ENCODE measurements at regions not wholly inside any gene's neighbourhood (a gene's known extent, or its start where the extent isn't known, plus 50 kb on each side); places are given as distances from the start of the nearest gene placed in this dataset.
A peak's percentile ranks its signal among the peaks of the same experiment; 100 is the strongest.

DNA sequence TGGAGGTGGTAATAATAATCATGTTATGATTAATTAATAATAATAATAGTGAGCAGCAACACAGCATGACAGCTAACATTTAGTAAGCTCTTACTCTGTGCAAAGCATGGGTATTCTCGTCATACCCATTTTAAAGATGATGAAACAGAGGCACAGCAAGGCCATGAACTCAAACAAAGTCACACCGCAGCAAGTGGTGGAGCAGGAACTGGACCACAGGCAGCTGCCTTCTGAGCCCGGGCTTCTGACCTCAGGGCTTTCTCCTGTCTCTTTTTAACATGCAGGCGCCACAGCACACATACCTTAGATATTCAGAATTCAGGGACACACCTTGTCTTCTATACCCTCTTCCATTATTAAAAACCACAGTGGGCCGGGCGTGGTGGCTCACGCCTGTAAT lies 50.7 kb upstream of the SPATA12 start:
- DNase-seq, result no peak

DNA sequence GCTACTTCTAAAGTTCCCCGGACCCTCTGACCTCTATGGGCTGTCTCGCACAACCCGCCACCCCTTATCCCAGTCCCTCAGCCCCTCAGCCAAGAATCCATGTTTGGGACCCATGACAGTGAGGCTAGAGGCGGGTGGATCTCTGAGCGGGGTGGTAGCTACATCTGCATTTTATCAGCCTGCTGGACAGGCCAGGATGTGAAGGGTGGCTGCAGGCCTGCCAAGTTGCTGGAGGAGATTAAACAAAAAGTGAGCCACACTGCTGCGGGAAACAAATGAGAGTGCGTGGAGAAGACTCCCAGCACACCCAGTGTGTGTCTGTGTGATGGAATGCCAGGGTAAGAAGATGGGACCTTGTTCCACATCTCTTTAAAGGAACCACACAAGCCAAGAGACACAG lies 51.1 kb upstream of the SPATA12 start:
- no peak for DNase-seq

DNA sequence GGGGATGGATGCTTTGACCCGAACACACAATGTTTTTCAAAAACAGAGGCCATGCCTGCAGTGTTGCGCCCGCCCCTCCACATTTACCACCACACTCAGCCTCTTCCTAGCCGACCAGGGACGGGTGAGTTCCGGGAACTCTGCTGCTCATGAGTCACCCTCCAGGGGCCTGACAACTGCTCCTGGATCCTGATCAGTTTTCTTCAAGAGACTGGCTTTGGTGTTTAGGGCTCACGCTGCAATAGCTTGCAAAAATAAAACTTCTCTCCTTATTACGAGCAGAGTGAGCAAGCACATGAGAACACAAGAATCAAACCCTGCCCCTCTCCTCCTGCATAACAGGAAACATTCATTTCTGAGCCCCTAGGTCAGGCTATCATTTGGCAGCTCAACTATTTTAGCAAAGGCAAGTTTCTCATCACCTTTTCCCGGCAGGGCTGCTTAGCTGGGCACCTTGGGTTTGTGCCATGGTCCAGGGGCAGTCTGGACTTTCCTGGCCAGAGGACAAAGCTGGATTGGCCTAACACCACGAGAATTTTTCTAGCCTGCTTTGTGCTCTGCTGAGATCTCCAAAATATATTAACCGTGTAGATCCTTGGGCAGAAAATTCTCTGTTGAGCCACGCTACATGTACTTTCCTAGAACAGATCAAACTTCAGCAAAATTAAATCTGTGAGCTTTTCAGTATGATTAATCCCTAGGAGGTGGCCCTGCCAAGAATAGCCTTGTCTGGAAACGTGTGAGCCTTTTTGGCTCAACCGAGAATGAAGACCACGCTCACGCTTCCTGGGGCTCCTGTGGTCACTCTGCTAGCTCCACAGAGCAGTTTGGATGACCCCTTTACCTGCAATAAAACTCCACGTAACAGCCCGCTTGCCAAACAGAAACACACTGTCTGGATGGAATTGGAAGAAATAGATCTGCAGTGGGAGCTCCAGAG lies 52.7 kb upstream of the SPATA12 start:
- DNase-seq, result peak; percentile 70

DNA sequence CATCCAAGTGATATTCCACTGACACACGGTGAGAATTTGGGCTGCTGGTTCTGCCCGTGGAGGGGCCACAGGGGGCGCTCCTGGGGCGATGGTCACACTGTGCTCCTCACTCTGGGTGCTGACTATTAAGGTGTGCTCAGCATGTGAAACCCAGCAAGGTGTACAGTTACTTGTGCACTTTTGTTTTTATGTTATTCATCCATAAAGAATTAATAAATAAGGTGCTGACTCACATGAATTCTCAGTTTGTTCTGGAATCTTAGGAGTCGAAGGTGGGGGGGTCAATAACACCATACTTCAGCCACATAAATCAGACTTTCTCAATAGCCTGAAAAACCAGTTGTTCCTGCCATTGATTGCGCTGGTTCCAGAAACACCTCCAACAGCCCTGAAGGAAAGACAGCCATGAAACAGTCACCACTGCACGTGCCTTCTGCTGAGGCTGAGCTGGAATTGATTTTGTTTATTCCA lies 53.5 kb upstream of the SPATA12 start:
- no peak for DNase-seq

DNA sequence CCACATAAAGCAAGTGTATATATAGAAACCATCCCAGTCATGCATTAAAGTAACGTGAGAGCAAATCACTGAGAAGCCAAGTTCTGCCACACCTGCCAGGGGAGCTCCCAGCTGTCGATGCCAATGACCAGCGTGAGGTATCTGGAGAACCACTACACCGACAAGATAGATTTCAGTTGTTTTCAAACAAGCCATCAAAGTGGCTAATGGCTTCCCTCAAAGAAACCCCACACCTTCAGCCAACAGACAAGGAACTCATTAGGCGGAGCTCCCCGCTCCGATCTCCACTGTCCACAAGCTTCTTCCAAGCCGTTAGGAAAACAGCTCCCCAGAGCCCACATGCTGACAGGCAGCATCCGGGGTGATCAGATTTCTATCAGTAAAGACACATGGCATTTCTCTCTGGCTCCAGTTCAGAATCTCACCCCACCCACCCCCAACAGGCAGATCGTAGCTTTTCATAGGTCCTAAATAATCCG lies 54.2 kb upstream of the SPATA12 start:
- DNase-seq, result no peak

DNA sequence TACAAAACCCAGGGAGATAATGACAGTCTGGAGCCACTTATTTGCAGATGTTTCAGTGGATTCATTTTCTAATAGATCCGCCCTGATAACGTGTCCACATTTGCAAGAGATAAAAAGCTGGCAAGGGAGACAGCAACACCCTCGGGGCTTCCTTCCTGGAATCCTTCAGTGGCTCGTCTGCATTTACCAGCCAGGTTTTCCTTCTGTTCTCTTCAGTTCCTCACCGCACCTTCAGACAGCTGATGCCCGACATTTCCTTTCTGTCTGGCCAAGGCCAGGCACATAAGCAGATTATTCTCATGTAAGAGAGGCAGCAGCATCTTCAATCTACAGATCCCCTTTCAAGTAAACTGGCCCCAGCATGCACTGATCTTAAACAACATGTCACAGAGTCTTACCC lies 56.2 kb upstream of the SPATA12 start:
- DNase-seq, result no peak

DNA sequence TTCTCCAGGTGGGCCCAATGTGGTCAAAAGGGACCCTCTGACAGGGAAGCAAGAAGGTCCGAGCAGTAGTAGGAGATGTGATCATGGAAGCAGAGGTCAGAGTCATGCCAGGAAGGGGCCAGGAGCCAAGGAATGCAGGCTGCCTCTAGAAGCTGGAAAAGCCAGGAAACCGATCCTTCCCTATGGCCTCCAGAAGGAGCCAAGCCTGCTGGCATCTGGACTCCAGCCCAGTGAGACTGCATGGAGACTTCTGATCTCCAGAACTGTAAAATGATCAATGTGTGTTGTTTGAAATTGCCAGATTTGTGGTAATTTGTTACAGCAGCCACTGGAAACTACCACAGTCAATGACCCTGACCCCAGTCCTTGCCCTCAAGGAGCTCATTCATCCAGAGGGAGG lies 56.8 kb upstream of the SPATA12 start:
- DNase-seq, result no peak

DNA sequence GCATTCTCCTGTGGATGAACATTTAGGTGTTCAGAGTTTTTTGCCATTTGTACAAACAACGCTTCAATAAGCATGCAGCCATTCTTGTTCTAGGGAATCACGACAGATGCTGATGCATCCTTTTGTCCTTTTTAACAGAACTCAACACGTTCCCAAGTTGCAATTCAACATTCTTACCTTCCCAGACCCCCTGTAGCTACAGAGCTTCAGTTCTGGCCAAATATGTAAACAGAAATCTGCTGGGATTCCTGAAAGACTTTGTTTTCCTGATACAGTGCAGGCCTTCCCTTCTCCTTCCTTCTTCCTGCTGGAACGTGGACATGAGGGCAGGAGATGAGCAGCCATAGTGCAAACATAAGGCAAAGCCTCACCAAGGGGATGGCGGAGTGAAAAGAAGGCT lies 59.1 kb upstream of the SPATA12 start:
- no peak for DNase-seq

DNA sequence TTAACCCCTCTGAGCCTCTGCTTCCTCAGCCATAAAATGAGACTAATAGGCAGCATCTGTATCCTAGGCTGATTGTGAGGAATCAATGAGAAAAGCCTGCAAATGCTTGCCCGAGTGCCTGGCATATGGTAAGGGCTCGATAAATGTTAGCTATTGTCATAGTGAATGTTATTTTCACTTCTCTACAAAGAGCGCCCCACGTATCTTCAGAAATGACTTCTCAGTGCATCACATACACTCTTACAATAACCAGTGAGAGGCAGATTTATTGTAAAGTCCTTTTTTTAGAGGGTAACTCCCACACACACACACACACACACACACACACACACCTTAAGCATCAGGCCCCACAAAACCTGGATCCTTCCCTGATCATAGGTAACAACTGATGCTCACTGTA lies 60.5 kb upstream of the SPATA12 start:
- DNase-seq, result no peak

DNA sequence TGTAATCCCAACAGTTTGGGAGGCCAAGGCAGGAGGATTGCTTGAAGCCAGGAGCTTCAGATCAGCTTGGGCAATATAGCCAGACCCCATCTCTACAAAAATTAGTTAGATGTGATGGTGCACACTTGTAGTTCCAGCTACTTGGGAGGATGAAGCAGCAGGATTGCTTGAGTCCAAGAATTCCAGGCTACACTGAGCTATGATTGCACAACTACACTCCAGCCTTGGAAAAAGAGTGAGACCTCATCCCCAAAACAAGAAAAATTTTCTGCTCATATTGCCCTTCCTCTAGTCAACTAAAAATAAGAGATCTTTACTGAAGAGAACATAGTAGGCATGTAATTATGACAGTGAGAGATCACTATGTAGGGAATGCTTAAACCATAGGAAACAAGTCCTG lies 60.9 kb upstream of the SPATA12 start:
- no peak for DNase-seq

DNA sequence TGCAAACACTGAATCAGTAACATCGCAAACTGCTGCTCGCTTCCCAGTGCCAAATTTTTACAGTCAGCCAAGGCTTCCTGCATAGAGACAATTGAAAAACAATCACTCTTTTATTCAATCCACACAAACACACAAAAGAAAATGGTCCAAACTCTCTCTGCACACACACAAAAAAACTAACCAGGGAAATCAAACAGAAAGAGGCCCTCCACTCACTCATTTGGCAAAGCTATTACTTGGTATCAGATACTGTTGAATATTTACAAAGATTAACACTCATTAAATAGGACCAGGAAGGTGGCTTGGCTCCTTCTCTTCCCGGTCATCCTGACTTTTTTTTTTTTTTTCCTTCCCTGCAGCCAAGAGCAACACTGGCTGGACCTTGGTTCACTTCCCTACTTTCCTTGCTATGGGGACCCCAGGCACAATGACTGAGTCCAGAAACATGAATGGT lies 62.4 kb upstream of the SPATA12 start:
- DNase-seq, result no peak

DNA sequence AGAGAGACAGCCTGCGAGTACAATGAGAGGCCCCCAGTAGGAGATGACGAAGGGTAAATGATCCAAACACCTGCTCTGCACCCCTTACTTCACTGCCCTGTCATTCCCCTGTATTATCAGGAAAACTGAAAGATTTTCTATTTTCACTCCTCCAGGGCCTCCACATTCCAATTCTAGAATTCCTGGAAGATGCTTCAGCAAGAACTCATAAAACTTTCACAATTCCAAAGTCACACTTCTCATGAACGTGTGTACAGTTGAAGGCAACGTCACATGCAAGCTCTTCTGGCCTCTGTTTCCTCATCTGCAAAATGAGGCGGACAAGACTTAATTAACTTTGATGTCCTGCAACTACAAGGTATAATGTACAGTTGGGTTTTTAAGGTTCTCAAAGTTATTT lies 62.8 kb upstream of the SPATA12 start:
- no peak for DNase-seq

DNA sequence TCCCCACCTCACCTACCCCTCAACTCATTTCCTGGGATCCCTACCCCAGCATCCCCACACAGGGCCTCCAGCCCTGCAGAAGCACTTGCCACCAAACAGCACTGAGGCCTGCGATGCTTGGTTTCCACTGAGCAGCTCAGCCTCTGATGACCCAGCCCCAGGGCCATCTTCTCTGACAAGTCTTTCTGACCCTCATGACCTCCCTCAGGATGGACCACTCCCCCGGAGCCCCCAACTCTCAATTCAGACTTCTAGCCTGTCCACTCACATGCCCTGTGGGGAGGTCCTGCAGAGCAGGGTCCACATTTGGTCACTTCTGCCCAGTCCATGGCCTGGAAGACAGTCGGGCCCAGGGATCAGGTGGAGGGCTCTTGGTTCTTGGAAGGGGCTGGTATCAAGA lies 63.4 kb upstream of the SPATA12 start:
- no peak for DNase-seq

DNA sequence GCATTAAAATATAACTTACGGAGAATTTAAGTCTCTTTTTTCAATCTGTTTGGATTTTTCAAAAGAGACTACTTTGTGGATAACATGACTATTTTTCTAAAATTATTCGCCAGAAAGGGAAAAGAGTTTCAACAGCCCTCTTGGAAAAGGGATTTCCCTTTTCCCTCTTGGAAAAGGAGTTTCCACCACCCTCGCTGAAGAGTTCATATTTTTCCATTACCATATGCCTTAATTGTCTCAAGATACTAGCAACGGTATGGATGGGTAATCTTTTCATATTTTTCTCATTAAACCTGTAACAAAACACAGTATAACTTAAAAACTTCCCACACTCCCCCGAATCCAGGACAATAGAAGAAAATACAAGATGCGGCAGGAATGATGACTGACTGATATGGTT lies 66.1 kb upstream of the SPATA12 start:
- DNase-seq, result no peak

DNA sequence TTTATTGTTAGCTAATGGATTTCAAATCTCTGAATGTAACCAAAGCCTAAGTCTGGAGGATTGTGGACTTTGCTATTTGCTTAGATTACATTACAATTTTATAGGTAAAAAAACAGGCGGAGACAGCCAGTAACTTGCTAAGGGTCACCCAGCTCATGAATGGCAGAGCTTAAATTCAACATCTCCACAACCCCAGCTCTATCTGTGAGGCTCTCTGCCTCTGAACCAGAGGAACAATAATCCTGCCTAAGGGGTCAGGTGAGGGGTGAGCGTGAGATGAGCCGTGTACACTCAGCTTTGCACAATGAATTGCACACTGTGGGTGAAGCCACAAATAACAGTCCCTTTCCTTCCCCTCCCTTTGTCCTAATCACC lies 69.8 kb upstream of the SPATA12 start:
- no peak for DNase-seq

DNA sequence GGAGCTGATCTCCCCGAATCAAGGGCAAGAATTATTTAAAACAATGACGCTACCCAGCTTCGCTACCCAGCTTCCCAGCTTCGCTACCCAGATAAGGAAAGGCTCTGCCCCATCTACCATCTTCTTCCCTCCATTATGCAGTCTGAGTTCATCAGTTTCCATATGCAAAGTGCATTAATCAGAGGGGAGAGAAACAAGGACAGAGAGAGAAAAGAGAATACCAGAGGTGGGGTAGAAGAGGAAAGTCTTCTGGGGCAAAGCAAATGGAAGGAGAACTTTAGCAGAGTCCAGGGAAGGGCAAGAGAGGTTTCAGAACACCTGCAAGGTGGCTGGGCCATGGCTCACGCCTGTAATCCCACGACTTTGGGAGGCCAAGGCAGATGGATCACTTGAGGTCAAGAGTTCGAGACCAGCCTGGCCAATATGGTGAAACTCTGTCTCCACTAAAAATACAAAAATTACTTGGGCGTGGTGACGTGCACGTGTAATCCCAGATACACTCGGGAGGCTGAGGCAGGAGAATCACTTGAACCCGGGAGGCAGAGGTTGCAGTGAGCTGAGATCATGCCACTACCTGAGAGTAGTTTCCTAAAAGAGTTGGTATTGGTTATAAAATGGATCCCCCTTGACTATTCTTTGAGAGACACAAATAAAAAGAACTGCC lies 70.4 kb upstream of the SPATA12 start:
- no peak for DNase-seq

DNA sequence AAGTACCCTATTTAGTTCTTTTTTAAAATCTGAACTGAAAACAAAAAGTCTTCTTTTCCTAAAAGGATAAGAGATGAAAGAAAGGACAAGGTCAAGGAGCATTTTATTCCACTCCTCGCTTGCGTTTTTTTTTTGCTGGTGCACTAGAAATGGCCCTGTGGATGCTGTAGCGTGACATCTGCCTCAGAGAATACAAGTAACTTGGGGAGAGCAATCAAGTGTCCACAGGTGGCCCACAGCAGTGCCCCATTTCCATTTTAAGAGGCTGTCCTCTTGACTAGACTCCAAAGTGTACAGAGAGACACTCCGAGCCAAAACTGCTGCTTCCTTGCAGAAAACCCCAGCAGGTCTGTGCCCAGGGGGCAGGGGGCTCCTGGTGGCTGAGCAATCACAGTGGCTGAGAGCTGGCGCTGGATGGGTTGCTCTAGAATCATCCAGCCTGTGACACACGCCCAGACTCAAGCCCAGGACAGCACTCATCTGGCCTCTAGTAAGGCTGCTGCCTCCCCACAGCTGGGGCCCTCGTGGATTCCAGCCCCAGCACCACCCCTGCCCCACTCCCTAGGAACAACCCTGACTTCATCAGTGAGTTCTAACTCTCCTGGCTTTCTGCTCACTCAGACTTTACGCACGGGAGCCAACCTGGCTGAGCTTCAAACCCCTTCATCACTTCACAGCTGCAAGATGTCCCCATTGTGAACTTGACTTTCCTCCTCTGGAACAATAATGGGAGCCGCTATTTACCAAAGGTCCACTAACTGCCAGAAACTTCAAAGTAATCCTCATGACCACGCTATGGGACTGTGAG lies 71.1 kb upstream of the SPATA12 start:
- no peak for DNase-seq

DNA sequence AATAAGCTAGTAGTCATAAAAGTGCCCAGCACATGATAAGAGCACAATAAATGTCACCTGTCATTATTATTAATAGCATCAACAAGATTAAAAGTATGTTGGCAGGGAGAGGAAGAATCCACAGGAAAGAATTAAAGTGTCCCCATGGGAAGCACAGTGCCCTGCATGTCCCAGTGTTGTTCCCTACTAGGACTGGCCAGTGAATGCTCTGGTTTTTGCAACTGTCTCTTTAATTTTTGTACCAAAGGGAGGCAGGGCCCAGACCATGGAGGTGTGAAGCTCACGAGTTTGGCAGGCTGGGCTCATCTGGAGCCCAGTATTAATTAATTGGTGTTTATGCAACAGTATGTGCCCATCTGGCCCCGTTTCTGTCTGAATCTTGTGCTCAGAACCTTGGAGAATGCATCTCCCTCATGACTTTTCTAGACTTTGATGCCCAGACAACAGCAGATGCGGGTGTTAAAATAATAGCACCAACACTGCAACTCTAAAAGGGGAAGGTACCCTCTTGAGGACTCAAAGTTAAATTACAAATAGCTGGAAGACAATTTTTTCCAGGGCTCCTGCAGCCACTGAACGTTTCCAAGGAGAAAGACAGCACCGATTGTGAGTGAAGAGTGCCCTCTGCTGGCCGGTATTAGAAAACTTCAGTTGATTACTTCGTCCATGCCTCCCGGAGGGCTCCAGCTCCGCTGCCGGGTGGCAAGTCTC lies 71.9 kb upstream of the SPATA12 start:
- peak; percentile 85 for DNase-seq

DNA sequence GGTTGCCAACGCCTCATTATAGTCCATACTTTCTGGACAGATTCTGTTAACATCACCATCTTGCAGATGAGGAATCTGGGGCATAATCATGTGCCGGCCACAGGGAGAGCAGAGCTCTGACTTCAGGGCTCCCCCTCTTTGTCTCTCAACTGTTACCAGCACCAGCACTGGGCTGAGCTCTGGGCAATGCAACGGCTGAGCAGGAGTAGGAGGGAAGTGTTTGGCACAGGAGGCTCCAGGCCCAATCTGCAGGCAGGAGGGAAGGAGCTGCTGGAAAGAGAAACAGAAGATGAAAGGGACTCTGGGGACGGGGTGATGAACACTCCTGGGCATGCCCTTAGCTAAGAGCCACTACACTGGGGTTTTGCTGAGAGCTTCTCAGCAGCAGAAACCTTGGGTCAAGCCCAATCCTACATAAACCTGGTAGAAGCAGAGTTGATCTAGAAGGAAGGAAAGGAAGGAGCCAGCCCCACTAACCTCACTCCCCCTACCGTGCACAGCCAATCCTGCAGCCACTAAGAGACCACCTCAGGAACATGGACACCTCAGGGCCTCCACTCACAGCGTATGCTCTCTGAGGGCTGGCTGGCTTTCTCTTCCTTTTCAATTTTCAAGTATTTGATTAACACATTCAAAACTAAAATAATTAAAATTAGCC lies 73.1 kb upstream of the SPATA12 start:
- DNase-seq, result peak; percentile 49

DNA sequence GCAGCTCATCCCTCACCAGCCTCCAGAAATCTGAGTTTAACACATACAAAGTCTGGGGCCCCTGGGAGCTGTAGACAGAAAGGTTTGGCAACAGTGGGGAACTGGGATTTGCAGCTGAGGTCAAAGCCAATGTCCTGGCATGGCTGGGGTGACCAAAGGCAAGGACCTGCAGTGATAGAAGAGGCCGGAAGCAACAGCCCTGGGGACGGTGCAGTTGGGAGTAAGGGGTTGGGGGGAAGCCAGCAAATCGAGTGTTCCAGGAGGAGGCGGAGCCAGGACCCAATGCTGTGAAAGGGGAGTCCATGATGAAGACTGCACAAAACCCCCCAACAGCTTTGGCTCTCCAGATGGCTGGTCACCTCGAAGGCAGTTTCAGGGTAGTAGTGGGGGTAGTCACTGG lies 74.1 kb upstream of the SPATA12 start:
- DNase-seq, result no peak

DNA sequence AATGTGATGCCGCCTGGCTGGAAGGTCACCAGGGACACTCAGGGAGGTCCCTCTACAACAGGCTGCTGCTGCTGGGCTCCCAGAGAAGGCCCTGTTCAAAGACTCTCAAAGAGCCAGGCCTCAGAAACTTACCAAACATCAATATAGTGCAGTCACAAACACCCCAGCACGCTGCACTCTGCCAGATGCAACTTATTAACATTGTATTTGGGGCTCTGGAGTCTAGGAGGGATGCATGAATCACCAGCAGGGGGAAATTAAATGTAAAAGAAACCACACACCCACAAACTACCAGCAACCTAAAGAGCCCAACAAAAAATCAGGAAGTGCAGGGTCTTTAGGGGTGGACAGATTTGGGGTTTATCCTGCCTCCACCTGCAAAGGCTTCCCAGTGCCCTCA lies 74.6 kb upstream of the SPATA12 start:
- peak; percentile 60 for DNase-seq

DNA sequence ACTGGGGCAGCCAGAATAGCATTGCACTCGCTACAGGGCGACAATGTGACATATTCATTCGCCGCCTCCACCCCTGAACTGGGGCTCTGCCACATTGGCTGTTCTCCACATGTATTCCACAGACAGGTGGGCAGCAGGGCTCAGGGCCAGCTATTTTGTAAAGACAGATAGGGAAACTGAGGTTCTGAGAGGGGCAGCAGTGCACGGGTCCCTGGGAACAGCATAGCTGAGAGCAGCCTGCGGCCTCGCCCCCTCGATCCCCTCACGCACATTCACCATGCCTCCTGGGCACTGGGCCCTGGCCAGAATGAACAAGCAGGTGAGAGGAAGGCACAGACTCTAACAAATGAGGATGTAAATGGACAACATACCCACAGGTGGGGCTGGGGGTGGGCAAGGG lies 75.0 kb upstream of the SPATA12 start:
- DNase-seq, result no peak
